Suprapubic skin (tissue), 4 donors: ENCODE measurements at regions not wholly inside any gene's neighbourhood (a gene's known extent, or its start where the extent isn't known, plus 50 kb on each side); places are given as distances from the start of the nearest gene placed in this dataset.

Source experiments
- DNase-seq, 2 donors: peaks; one replicate each; pipeline ENCODE4 v3.0.0-alpha.2; 2019; ENCODE audit warnings: low spot score in 2 of 2
- H3K27ac ChIP-seq: fragments of 200-600 bp; sonication (generic); one replicate; pipeline ENCODE4 v1.5.1; 2019
- H3K27me3 ChIP-seq: fragments of 200-600 bp; sonication (generic); one replicate; pipeline ENCODE4 v1.5.1; 2019
- H3K36me3 ChIP-seq: fragments of 200-600 bp; sonication (generic); one replicate; pipeline ENCODE4 v1.5.1; 2019
- H3K4me1 ChIP-seq: fragments of 200-600 bp; sonication (generic); one replicate; pipeline ENCODE4 v1.5.1; 2019
- H3K4me3 ChIP-seq: fragments of 200-600 bp; sonication (generic); one replicate; pipeline ENCODE4 v1.5.1; 2019; ENCODE audit warnings: mild to moderate bottlenecking
- H3K9me3 ChIP-seq: fragments of 200-600 bp; sonication (generic); one replicate; pipeline ENCODE4 v1.5.1; 2019
- EP300 ChIP-seq: sonication (generic); formaldehyde crosslinking; IDR thresholded peaks from one replicate; pipeline ENCODE4 v1.6.1; 2017; ENCODE audit warnings: antibody characterized with exemption
- POLR2A ChIP-seq, 2 donors: fragments of 450-650 bp; IDR thresholded peaks; one replicate each; pipeline ENCODE4 v1.6.1; 2017; ENCODE audit warnings: antibody characterized with exemption in 2 of 2, mild to moderate bottlenecking in 2 of 2, moderate library complexity in 2 of 2
- POLR2AphosphoS5 ChIP-seq, 3 donors: sonication (generic); formaldehyde crosslinking; IDR thresholded peaks; one replicate each; pipeline ENCODE4 v1.6.1; 2017; ENCODE audit warnings: antibody characterized with exemption in 3 of 3
- WGBS: methylation state at CpG from one replicate; pipeline ENCODE4 v1.1.5; 2018; 5-methylcytosine and 5-hydroxymethylcytosine counted together
- TF ChIP-seq, protein P1 (sequence below), 2 donors: fragments of 200-600 bp in 1 of 2; fragments of 450-650 bp in 1 of 2; sonication (generic) in 1 of 2; IDR thresholded peaks; one replicate each; pipeline ENCODE4 v1.5.1; 2016 to 2019; ENCODE audit warnings: antibody characterized with exemption in 2 of 2, mild to moderate bottlenecking in 1 of 2, moderate library complexity in 1 of 2

DNA sequence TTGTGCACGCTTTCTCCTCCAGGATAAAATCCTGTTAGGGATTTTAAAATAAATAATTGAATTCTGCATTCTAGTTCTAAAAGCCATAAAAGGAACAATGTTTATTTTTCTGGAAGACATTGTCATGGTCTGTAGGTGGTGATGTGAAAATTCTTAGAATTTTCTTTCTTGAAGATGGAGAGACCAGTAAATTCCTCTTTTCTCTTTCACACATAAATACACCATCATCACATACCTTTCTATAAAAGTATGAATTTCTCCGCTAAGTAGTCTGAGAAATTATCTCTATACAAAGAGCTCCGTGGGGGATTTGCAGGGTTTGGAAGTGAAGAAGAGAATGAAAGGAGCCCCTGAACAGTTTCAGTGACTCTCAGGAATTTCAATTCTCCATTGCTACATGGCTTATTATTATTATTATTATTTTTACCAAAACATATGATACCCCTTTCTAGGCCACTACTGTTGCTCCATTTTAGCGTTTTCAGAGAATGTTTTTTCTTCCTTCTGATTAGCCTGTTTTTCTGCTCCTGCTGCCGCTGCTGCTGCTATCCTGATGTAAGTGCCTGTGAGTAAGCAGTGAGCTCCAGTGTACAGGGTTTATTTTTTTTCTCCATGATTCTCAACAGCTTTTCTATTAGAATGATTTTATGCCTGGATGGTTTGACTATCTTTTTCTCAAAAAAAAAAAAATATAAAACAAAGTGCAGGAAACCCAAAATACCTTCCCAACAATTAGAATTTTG is 145.8 kb downstream of the SAMD5 start:
- TF ChIP-seq POLR2AphosphoS5 (IDR thresholded peaks at IDR 0.05): no peak
- TF ChIP-seq, protein P1, sequence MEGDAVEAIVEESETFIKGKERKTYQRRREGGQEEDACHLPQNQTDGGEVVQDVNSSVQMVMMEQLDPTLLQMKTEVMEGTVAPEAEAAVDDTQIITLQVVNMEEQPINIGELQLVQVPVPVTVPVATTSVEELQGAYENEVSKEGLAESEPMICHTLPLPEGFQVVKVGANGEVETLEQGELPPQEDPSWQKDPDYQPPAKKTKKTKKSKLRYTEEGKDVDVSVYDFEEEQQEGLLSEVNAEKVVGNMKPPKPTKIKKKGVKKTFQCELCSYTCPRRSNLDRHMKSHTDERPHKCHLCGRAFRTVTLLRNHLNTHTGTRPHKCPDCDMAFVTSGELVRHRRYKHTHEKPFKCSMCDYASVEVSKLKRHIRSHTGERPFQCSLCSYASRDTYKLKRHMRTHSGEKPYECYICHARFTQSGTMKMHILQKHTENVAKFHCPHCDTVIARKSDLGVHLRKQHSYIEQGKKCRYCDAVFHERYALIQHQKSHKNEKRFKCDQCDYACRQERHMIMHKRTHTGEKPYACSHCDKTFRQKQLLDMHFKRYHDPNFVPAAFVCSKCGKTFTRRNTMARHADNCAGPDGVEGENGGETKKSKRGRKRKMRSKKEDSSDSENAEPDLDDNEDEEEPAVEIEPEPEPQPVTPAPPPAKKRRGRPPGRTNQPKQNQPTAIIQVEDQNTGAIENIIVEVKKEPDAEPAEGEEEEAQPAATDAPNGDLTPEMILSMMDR (IDR thresholded peaks at IDR 0.05): no peak
- TF ChIP-seq EP300: no peak
- no peak for TF ChIP-seq POLR2A (IDR thresholded peaks at IDR 0.05)

DNA sequence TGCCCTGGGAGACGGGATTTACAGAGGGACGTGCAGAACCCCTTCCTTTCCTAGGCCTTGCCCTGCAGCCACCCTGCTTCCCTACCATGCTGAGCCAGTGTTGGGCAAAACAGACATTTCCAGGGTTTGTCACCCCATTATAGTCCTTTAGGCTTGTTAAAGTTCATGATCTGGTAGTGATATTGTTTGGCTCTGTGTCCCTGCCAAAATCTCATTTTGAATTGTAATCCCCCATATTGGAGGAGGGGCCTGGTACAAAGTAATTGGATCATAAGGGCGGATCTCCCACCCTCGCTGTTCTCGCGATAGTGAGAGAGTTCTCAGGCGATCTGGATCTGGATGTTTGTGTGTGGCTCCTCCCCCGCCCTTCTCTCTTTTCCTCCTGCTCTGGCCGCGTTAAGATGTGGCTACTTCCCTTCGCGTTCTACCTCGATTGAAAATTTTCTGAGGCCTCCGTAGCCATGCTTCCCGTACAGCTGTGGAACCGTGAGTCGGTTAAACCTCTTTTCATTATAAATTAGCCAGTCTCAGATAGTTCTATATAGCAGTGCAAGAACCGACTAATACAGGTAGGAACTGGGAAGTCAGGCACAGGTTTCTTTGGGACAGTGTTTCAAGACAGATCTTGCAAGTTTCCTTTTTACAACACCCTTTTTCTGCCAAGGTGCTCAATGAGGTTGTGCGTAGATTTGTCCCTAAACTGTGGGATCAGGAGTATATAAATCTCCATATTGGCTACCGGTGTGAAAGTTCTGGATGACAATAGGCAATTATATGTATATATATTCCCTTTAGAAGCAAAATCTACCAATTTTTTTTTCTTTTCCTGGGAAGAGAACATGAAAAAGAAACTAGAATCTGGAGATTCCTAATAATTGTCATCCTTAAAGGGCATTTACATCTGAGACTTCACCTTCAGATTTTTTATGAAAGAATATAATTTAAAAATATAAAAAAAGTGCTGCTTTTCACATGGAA is 152.1 kb downstream of the SAMD5 start:
- Histone ChIP-seq H3K4me1 (no peaks in the 10 kb centered on the region), H3K9me3 (no peaks in the 10 kb centered on the region), H3K36me3 (no peaks in the 10 kb centered on the region), H3K27me3 (no peaks in the 10 kb centered on the region), H3K27ac (no peak overlapping the region), H3K4me3 (no peak overlapping the region)
- no peak for DNase-seq
- 93% methylated on average over 20 of the region's 20 CpGs for WGBS
- TF ChIP-seq, protein P1 (IDR thresholded peaks at IDR 0.05): no peak
- TF ChIP-seq POLR2A (IDR thresholded peaks at IDR 0.05): no peak
- TF ChIP-seq EP300: no peak
- TF ChIP-seq POLR2AphosphoS5 (IDR thresholded peaks at IDR 0.05): no peak

More for the DNA sequence above, 145.8 kb downstream of the SAMD5 start:
- no peaks in the 10 kb centered on the region for H3K9me3 ChIP-seq
- no peaks in the 10 kb centered on the region for H3K4me1 ChIP-seq
- no peak for DNase-seq
- H3K27me3 ChIP-seq: no peaks in the 10 kb centered on the region
- no peak overlapping the region for H3K27ac ChIP-seq
- 83% methylated on average over 5 of the region's 5 CpGs for WGBS
- H3K36me3 ChIP-seq: no peaks in the 10 kb centered on the region
- no peak overlapping the region for H3K4me3 ChIP-seq

DNA sequence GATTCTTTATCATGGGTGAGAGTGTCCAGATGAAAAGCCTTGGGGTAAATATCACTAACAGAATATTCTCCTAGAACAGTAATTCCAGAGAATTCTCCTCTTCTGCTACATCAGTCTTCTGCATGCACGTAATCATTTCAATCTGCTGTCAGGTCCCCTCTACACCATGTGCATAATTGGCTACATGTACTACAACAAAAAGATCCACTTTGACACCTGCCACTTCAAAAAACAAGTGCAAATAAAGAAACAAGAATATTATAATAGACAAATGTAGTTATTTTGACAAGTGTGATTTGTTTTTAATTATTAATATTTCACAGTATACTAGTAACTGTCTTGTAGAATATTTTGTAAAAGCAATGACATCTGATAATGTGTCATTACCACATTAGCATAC is 154.2 kb downstream of the SAMD5 start:
- H3K27me3 ChIP-seq: no peaks in the 10 kb centered on the region
- H3K9me3 ChIP-seq: no peaks in the 10 kb centered on the region
- no peak overlapping the region for H3K4me3 ChIP-seq
- no peaks in the 10 kb centered on the region for H3K4me1 ChIP-seq
- no peaks in the 10 kb centered on the region for H3K36me3 ChIP-seq
- TF ChIP-seq POLR2A (IDR thresholded peaks at IDR 0.05) (no peak), POLR2AphosphoS5 (IDR thresholded peaks at IDR 0.05) (no peak), EP300 (no peak)
- TF ChIP-seq, protein P1 (IDR thresholded peaks at IDR 0.05): no peak
- DNase-seq: no peak
- no peak overlapping the region for H3K27ac ChIP-seq
- WGBS: 86% methylated on average over 1 of the region's 1 CpG

DNA sequence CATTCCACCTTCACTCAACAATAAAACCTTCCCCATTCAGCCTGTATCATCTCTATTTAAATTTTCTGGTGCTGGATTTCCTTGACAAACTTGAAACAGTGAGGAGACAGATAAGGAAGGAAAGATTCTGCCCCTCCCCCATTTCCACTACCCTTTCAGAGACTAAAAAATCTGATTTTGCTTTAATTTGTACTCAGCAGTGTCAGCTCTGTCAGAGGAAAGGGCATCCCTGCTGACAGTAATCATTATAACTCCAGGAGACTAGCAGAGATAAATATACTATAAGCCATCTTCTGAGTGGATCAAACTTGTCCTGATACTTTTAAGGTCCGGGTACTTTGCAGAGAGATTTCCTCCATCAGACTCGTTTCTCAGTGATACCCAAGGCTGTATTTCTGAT is 155.6 kb downstream of the SAMD5 start:
- Histone ChIP-seq H3K4me3 (no peak overlapping the region), H3K9me3 (no peaks in the 10 kb centered on the region), H3K36me3 (no peaks in the 10 kb centered on the region), H3K4me1 (no peaks in the 10 kb centered on the region), H3K27me3 (no peaks in the 10 kb centered on the region), H3K27ac (no peak overlapping the region)
- TF ChIP-seq, protein P1 (IDR thresholded peaks at IDR 0.05): no peak
- no peak for TF ChIP-seq EP300
- no peak for TF ChIP-seq POLR2A (IDR thresholded peaks at IDR 0.05)
- no peak for TF ChIP-seq POLR2AphosphoS5 (IDR thresholded peaks at IDR 0.05)
- WGBS: 76% methylated on average over 2 of the region's 2 CpGs
- DNase-seq: no peak

DNA sequence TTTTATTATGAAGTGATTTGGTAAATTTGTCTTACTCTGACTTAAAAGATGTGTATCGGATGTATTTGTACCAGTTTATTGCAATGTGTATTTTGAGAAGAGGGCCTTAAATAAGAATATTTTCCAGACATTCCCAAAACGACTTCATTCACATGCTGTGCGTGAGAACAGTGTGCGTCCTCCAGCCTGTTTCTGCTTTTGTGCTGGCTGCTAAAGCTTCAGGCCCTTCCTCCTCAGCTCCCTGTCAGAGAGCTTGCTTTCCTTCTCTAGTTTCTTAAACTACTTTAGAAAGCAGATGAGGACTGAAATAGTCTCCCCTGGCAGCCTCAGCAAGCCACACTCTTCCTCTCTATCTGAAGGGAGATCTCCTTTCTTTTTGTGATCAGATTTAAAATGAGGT is 157.8 kb downstream of the SAMD5 start:
- Histone ChIP-seq H3K4me1 (no peaks in the 10 kb centered on the region), H3K36me3 (no peaks in the 10 kb centered on the region), H3K27ac (no peak overlapping the region), H3K9me3 (no peaks in the 10 kb centered on the region), H3K4me3 (no peak overlapping the region), H3K27me3 (no peaks in the 10 kb centered on the region)
- no peak for DNase-seq
- 74% methylated on average over 4 of the region's 4 CpGs for WGBS
- no peak for TF ChIP-seq POLR2AphosphoS5 (IDR thresholded peaks at IDR 0.05)
- no peak for TF ChIP-seq EP300
- TF ChIP-seq, protein P1 (IDR thresholded peaks at IDR 0.05): no peak
- no peak for TF ChIP-seq POLR2A (IDR thresholded peaks at IDR 0.05)
